Activated CD8-positive, alpha-beta memory T cell treated with anti-CD3 and anti-CD28 coated beads, Interleukin-2, amount 50 U/mL, for 24 hours (primary cell): ENCODE measurements at regions not wholly inside any gene's neighbourhood (a gene's known extent, or its start where the extent isn't known, plus 50 kb on each side); places are given as distances from the start of the nearest gene placed in this dataset.

Source experiments
- DNase-seq: peaks from one replicate; pipeline ENCODE4 v3.0.0-alpha.2; 2020; ENCODE audit errors: extremely low read depth

- no peak for DNase-seq
Measured at GRCh38 chr16:79792664-79793351, 192.3 kb upstream of the MAF start.

DNA sequence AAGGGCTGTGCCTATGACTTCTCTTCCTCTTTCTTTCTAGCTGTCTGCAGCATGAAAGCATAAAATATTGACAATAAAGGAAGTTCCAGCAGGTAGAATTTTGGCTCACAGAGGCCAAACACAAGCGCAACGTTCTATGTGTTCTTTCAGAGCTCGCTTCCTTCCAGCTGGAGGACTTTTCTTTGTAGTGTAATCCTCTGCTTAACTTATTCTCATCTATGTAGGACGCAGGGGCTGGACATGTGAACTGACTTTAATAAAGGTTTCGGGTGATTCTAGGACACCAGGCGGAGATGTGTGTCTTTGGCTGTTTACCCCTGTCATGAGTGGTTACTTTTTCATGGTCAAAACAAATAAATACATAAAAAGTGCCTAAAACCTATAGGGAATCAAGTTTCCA is 191.5 kb upstream of the MAF start:
- DNase-seq: no peak

GRCh38 chr16:79790854-79791253 is 190.3 kb upstream of the MAF start:
- no peak for DNase-seq

- DNase-seq: no peak
Measured at GRCh38 chr16:79788949-79789348, 188.4 kb upstream of the MAF start.

DNA sequence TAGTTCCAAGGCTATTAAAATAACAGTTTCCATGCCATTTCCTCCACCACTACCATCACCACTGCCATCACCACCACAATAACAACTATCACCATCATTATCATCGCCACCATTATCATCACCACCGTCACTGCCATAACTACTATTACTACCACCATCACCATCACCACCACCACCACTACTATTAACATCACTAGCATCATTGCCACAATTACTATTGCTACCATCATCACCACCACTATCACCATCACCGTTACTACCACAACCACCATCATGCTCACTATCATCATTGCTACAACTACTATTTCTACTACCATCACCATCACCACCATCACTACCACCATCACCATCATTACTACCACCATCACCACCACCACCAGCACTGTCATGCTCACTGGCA is 185.9 kb upstream of the MAF start:
- no peak for DNase-seq

- DNase-seq: no peak
Measured at GRCh38 chr16:79784007-79784406, 183.5 kb upstream of the MAF start.

DNA sequence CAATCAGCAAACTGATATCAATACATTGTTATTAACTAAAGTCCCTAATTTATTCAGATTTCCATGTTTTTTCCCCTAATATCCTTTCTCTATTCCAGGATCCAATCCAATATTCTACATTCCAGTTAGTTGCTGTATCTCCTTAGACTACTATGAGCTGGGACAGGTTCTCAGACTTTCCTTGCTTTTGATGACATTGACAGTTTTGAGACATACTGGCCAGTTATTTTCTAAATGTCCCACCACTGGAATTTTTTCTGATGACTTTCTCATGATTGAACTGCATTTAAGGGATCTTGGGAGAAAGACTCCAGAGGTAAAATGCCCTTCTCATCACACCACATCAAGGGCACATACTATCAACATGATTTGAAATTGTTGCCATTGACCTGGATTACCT is 177.1 kb upstream of the MAF start:
- DNase-seq: no peak

DNA sequence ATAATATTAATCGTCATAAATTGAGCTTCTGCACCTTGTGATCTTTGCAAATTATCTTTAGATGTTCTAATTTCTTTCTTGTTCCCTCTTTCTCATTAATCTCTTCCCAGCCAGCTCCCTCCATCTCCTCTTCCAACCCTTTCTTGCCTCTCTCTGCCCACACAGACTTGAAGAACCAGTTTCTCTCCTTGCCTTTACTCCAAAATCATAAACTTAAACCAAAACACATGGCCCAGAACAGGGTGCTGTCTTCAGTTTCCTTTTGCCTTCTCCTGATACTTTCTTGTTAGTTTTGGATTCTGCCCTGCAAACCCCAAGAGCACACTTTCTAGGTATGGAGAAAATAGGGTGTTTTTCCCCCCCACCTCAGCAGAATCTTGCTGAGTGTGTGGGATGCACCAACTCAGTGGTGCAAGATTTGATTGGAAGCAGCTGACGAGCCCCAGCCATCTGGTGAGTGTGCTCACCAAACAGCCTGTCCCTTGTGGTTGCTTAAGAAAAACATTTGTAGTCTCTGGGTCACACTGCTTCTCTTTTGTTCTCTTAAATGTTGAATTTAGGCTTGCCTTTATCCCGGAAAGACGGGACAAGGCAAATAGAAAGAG is 175.8 kb upstream of the MAF start:
- DNase-seq: no peak

DNA sequence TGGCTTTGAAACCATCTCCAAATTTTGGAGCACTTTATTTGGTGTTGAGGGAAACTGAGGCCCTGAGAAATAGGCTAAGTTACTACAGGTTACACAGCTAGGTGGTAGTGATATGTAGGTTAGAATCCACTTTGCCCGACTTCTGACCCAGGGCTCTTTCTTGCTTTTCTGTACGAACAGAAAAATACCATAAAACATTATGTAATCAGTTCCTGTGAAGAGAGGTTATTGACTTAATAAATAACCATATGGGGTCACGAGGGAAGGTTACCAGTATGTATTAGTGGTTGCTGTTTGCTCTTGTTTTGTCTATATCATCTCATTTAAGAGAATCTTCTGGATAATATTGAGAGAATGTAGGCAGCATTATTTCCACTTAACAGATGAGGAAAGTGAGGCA is 172.2 kb upstream of the MAF start:
- DNase-seq: no peak

DNA sequence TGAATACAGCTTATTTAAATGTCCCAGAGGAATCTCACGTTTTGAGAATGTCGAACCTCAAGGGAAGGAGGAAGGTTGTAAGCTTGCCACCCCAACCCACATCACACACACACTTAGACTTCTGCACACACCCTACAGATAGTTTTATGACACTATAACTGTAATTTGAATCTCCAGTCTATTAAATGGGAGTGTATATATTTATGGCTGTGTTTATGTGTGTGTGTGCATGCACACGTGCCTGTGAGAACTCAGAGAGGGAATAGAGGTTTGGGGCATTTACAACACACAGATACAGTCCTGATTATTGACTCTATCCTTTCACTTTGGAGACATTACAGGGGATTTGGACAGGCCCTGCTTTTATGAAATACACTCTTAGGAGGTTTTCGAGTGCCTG is 171.5 kb upstream of the MAF start:
- DNase-seq: no peak

GRCh38 chr16:79770244-79771064 is 169.9 kb upstream of the MAF start:
- DNase-seq: peak; percentile 9

DNA sequence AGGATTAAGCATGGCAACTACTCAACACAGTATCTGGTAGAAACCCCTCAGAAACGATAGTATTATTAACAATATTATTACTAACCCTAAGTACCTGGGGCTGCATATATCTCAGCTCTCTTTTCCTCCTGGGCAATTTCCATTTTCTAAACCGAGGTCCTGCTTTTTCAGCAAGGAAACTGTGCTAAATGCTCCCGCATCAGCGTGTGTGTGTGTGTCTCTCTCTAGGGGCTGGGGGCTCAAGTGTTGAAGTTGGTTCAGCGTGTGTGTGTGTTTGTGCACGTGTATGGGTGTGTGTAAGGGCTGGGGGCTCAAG is 169.3 kb upstream of the MAF start:
- no peak for DNase-seq

- no peak for DNase-seq
Measured at GRCh38 chr16:79769270-79769927, 168.9 kb upstream of the MAF start.

DNA sequence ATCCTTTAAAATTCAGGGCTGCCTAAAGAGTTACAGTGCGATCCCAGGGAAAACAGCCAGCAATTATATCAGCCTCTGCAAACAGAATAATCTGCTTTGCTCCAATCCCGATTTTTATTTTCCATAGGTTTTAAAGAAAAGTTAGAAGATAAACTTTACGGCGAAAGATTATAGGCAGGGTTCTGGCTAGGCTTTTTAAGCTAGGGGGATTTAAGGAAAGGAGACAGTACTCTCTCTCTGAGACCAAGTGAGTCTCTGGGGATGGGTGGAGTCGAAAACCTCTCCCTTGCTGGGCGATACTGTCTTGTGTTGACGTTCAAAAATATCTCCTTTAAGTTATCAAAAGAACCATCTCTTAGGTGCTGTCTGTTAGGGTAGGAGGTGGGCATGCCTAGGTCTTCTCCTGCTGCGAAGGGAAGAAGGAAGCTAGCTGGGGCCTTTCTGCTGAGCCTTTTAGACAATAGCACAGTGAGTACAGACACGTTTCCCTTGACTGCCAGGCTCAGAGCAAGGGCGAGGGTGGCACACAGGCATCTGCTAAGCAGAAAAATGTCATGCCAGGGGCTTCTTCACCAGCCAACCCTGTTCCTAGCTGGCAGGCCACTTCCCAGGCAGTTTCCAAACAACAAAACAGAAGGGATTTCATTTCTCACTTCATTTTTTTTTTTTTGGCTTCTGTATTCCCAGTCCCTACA is 167.9 kb upstream of the MAF start:
- no peak for DNase-seq

GRCh38 chr16:79767421-79768275 is 167.1 kb upstream of the MAF start:
- DNase-seq: no peak

DNA sequence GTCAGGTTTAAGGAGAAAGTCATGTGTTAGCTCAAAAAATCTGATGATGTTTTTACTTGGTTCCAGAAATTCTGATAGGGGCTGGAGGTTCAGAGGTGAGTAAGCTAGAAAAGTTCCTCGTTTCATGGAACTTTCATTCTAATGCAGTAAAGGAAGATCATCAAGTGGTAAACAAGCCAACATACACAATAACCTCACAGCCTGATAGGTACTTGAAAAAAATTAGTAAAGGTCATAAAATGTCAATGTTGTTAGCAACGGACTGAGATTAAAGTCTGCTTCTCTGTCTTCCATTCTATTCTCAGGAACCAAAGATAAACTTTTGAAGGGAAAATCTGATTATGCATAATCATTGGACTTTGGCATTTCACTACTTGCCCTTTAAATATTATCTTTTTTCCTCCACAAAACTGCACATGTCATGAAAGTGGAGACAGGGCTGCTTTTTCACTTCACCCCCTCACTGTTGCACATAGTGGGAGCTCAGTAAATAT is 165.4 kb upstream of the MAF start:
- DNase-seq: no peak

DNA sequence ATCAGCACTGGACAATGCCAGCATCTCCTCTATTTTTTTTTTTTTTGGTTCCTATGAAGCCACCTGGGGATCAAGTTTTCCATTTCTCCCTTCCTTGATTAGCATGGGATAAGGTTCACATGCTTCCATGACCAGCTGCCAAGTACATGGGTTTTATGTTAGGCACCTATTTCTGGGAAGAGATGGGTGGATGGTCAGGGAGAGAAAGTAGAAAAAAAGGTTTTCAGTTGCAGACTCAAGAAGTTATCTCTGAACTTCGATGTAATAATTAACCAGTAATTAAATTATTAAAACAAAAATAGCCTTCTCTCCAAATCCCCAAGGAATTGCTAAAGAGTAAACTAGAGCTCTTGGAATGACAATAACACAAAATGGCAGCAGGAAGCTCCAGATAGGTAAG is 164.9 kb upstream of the MAF start:
- DNase-seq: no peak

DNA sequence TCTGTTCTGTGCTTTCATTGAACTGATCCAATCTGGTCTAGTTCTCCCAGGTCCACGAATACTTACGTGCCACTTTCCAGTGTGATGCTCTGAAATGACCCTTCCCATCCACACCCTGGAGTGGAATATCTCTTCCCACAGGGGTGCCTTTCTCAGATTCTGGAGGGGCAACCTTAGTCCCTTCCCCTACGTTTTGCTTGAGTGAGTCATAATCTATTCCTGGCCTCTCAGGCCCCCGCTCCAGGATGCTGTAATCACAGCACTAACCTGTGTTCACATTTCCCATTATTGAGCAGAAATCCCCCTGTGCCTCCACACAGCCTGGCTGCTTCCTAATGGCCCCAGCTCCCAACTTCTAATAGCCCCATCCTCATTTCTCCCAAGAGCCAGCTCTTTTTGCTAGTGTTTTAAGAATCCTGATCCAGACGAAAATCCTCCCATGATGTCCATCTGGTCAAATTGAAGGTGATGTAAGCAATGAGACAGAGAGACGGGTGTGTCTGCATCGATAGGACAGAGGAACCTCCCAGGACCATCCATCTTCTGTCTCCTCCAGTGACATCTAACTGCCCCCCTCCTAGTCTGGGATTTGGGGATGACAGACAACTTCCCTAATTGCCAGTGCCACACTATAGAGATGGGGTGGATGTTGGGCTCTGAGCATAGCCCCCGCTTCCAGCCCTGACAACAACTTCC is 164.0 kb upstream of the MAF start:
- no peak for DNase-seq

DNA sequence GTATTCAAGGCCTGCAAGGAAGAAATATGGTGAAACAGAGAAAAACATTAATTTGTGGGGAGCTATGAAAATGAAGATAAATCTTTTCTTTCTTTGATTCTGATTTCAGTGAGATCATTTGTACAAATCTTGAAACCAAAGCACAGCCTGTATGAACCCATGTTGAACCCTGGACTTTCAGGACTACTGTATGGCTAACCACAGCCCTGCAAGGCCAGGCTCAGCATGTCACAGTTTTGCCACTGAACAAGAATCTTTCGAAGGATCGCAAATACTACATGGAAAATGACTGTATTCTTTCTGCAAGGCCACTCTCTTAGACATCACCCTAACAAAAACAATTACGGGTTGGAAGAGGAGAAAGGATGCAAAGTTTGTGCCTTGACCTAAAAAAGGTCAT is 161.7 kb upstream of the MAF start:
- DNase-seq: no peak

- DNase-seq: no peak
Measured at GRCh38 chr16:79758615-79759346, 158.2 kb upstream of the MAF start.
